ENCODE measurements at regions not wholly inside any gene's neighbourhood (a gene's known extent, or its start where the extent isn't known, plus 50 kb on each side); places are given as distances from the start of the nearest gene placed in this dataset.
A peak's percentile ranks its signal among the peaks of the same experiment; 100 is the strongest.
"Not testable (repeated sequence)": the region's sequence is repeated elsewhere in the genome, so short reads cannot be mapped to it uniquely, and the experiment has no call there.

DNA sequence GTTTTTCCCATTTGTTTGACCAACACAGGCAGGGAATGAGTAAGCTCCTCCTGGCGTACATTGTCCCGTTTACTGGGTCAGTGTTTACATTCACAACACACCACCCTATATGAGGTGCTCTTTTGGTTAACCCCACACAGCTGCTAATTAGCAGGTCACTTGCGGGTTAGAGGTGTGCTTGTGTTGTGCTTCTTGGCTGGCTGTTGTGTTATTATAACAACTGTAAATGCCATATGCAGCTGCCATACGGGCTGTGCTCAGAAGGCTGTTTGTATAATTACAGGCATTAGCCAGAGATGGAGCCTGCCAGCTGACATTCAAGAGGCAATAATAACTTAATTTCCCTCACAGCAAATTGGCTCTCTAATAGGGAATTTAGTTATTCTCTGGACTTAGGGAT is 205.1 kb upstream of the ELAC2 start:
- DNase-seq (ENCODE audit: low spot score) = peak; percentile 37

DNA sequence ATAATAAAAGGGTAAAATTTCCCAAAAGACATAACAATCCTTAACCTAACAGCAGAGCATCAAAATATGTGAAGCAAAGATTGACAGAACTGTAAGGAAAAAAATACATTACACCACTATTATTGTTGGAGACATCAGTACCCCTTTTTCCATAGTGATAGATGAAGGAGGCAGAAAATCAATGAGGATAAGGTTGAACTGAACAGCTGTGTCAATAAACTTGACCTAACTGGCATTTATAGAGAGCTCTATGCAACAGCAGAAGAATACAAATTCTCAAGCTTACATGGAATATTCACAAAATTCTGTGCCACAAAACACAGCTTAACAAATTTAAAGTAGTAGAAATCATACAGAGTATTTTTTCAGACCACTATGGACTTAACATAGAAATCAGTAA is 195.0 kb upstream of the ELAC2 start:
- no peak for DNase-seq (ENCODE audit: low spot score)

- DNase-seq (ENCODE audit: low spot score) = peak; percentile 36
Observed at GRCh38 chr17:13209081-13209480, 191.3 kb upstream of the ELAC2 start.

DNA sequence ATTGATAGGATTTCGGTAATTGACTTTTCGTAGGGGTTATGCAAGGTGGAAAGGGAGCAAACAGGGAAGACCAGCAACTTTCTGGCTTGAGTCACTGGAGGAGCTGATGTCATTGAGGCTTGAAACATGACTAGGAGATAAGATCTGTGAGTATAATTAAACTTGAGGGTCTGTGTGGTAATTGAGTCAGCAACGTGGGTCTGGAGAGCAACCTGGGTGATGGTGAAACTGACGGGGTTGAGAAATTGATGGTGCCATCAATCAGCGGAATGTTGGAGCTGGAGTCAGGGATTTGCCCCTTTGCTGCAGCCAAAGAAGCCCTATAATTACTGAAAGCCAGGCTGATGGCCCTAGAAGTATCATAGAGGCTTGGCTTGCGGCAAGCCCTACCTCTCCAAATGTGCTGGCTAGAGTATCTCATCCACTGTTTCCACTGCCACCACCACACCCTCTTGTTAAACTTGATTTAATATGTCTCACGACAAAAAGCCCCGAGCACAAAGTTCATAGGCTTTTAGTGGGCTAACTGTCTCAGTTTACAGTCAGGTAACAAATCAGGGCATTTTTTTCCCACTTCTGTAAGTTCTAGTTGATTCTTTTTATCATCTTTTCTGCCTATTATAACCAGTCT is 186.9 kb upstream of the ELAC2 start:
- DNase-seq (ENCODE audit: low spot score) = peak; percentile 70

- DNase-seq (ENCODE audit: low spot score) = no peak
Observed at GRCh38 chr17:13202835-13203234, 185.0 kb upstream of the ELAC2 start.

DNA sequence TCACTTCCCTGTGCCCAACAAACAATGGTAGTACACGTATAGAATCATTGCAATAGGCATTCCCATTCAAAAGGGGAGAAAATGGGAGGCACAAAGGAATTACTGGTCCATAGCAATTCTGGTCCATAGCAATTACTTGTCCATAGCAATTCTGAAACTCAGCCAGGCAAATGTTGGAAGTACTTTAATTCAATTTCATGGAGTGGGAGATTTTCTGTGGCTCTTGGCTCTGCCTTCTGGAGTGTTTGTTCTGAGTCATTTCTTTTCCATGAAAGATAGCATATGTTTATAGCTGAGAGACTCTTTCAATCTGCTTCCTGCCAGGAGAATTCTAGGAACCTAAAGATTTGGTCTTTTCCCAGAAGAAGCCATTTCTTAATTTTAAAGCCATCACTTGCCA is 182.8 kb upstream of the ELAC2 start:
- DNase-seq (ENCODE audit: low spot score) = no peak

DNA sequence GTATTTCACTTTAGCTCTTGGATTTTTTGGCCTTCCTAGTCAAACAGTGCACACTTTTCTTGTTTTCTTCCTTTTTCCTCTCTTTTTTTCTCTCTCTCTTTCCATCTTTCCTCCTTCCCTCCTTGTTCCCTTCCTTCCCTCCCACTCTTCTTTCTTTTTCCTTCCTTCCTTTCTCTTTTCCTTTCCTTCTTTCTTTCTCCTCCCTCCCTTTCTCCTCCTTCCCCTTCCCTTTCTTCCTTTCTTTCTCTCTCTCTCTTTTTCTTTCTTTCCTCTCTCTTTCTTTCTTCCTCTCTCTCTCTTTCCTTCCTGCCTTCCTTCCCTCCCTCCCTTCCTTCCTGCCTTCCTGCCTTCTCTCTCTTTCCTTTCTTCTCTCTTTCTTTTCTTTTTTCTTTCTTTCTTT is 181.6 kb upstream of the ELAC2 start:
- no peak for DNase-seq (ENCODE audit: low spot score)

DNA sequence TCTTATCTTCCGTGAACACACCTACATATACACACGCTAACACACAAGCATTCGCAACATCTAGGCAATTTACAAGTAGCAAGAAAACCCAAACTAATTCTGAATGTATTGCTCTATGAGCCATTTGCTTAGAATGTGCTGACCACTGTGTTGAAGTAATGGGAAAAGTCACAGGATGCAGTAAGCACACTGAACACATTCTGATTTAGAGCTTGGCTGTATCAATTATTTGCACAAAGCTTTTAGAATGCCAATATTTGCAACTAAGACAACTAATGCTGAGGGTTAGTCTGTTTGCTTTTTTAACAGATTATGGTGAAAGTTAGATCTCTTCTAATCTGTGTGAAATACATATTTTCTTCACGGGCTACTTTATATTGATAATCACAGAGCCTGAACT is 179.8 kb upstream of the ELAC2 start:
- no peak for DNase-seq (ENCODE audit: low spot score)

DNA sequence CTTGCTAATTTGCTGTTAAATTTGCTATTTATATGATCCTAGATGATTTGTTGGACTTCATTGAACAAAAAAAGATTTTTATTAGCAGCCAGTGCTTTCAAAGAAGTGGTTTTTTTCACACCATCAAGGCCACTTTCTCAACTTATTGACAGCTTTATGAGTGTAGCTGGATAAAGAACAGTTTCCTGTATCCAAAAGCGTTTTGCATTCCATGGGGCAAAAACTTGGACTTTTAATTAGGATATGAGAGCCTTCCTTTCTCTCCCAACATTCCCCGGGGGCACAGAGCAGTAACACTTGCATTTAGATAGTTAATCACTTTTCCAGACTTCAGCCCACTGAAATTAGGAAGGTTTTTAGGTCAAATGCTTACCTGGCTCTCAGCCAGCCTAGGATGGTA is 177.1 kb upstream of the ELAC2 start:
- DNase-seq (ENCODE audit: low spot score) = no peak

DNA sequence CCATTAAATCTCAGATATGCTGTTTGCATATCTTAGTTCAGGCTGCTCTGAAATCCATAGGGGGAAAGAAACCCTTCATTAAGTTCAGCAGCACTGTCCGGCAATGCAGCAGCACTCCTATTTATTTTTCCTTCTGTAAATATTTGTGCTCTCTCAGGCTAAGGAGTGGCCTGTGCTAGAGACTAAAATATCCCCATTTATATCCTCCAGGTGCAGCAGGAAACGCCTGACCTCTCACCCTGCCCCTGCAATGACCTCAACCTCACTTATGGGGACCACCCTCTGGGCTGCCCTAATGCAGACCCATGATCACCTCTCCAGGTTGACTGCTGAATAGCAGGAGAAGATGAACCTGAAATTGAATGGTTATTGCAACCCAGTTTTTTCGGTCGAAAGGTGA is 165.0 kb upstream of the ELAC2 start:
- DNase-seq (ENCODE audit: low spot score) = no peak

DNA sequence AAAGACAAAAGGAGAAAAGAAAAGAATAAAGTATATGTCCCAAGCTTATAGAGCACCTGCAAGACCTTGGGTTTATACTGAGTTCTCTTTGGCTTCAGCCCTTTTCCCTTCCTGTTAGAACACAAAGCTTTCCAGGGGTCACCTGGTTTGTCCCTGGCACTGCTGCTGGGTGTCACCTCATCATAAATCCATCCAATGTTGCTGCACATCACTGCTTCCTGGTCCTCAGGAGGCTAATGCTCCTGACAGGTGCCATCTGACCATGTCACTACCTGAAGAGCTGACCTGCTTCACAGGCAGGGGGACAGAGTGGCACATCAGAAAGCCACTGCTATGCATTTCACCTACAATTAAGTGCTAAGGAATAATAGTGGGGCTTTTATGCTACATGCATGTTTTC is 164.6 kb upstream of the ELAC2 start:
- DNase-seq (ENCODE audit: low spot score) = no peak

GRCh38 chr17:13181683-13182082 is 163.9 kb upstream of the ELAC2 start:
- DNase-seq (ENCODE audit: low spot score) = no peak

- DNase-seq (ENCODE audit: low spot score) = no peak
Observed at GRCh38 chr17:13176436-13176835, 158.6 kb upstream of the ELAC2 start.

DNA sequence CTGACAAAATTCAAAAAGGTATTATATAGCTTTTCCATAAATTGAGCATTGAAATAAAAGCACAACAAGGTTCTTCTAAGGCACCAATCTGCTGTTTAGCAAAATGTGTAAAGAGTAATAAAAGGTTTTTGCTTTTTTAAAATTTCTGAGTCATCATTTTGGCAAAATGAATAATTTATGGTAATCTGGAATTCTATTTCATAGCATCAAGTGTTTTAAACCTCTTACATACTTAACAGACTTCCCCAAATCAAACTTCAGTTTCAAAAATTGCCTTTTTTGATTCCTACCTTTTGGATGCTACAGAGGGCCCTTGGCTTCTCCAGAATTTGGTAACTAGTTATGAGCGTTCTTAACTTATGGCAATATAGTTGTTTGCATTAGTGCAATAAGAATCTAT is 154.0 kb upstream of the ELAC2 start:
- DNase-seq (ENCODE audit: low spot score) = no peak

DNA sequence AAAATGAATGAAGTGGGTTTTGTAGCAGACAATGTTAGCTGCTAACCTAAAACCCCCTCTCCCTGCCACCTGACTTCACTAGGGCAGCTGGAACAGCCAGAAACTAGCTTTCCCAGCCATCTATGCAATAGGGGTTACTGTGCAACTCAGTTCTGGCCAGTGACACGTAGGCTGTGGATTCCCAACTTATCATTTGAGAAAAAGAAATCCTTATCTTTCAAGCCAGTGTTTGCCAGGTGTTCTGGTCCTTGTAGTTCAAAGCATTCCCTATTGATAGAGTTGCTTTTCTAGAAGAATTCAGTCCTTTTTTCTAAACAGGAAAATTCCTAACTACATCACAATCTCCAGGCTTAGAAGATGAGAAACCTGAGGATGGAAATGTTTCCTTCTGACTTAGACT is 144.5 kb upstream of the ELAC2 start:
- DNase-seq (ENCODE audit: low spot score) = no peak

DNA sequence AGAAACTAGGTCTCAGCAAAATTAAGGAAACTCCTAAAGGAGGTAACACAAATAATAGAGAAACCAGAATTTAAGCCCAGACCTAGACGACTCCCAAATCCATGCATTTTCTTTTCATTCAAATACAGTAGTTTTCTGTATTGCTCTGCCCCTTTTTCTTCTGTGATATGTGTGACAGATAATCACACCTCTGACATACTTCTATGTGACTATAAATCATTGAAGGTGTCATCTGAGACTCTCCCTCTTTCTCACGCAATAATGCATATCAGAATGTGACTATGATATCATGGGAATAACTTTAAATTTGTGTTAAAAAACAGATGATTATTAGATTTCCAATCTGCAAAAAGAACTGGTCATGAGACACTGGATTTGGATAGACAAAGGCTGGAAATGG is 143.0 kb upstream of the ELAC2 start:
- DNase-seq (ENCODE audit: low spot score) = no peak

GRCh38 chr17:13160296-13160695 is 142.5 kb upstream of the ELAC2 start:
- DNase-seq (ENCODE audit: low spot score) = no peak

- DNase-seq (ENCODE audit: low spot score) = no peak
Observed at GRCh38 chr17:13158494-13159240, 140.8 kb upstream of the ELAC2 start.

GRCh38 chr17:13157656-13158055 is 139.8 kb upstream of the ELAC2 start:
- DNase-seq (ENCODE audit: low spot score) = no peak

GRCh38 chr17:13154930-13155329 is 137.1 kb upstream of the ELAC2 start:
- DNase-seq (ENCODE audit: low spot score) = no peak

DNA sequence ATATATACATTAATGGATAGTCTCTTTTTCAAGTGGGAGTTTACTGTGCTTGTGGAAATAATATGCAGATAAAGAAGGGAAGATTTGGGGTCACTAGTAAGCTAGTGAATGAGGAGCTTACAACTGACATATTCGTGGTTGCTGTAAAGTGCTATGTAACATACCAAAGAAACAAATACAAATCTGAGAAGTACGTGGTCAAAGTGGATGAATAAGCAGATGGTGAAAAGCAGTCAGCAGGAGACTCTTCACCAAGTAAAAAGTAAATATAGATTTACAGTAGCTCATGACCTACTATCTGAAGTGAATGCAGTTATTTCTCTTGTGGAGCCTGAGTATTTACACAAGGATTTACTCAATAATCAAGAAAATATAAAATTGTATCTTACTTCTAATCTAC is 136.6 kb upstream of the ELAC2 start:
- no peak for DNase-seq (ENCODE audit: low spot score)

DNA sequence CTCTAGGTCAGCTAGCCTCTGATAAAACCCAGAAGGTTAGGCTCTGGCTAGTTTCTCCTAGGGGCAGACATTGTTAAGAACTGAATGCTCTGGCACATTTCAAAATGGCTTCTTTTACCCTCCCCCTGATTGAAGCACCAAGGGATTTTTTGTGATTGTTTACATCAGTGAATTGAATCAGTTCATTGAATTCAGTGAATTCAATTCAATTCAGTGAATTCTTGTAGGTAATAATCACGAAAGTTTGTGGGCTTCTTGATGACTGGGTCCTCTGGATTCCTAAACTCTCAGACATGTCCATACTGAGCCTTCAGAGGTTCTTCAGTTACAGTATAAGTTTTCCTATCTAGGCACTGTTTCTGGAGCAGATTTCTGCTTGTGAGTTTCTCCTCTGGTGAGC is 135.2 kb upstream of the ELAC2 start:
- no peak for DNase-seq (ENCODE audit: low spot score)

DNA sequence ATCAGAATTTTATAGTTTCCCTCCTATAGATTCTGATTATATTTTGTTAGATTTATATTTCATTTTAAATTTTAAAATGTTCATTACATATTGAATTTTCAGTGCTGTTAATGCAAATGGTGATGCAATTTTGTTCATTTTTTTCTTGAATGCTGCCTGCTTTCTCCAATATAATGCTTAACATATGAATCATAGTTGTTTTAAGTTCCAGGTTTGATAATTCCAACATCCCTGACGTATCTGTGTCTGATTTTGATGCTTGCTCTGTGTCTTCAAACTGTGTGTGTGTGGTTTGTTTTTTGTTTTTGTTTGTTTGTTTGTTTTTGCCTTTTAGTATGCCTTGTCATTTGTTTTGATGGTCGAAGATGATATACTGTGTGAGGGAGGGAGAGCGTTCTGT is 134.7 kb upstream of the ELAC2 start:
- DNase-seq (ENCODE audit: low spot score) = no peak

GRCh38 chr17:13150738-13151137 is 132.9 kb upstream of the ELAC2 start:
- not testable (repeated sequence) for DNase-seq (ENCODE audit: low spot score)

Measured in H4 (cell line).